ENCODE measurements at regions not wholly inside any gene's neighbourhood (a gene's known extent, or its start where the extent isn't known, plus 50 kb on each side); places are given as distances from the start of the nearest gene placed in this dataset.
A peak's percentile ranks its signal among the peaks of the same experiment; 100 is the strongest.

GRCh38 chr12:93094988-93095737 lies 166.1 kb upstream of the EEA1 start:
- ChIA-PET POLR2A (interaction anchor here (0.7 kb wide), 2 partner anchors 27 to 101 kb away, joined by 3 read pairs; no protein-coding TSS in a partner anchor), CTCF (interaction anchor here (0.6 to 2.9 kb wide), 3 partner anchors 10 to 108 kb away, joined by 3 to 10 read pairs (median 3); no protein-coding TSS in a partner anchor)
- Histone ChIP-seq H3K9me3 (ENCODE audit: control insufficient read depth, insufficient read depth, low read depth, low read length) (no peaks in the 10 kb centered on the region), H3K36me3 (ENCODE audit: control insufficient read depth in 2 of 2, insufficient read depth in 1 of 2, low read length in 2 of 2) (no peaks in the 10 kb centered on the region), H3K4me1 (ENCODE audit: control insufficient read depth, insufficient read depth, low read length) (no peaks in the 10 kb centered on the region), H3K4me3 (ENCODE audit: low read depth, low read length) (no peak overlapping the region), H3K27ac (ENCODE audit: extremely low read depth, low read depth, low read length) (no peak overlapping the region)
- TF ChIP-seq ZFHX2 (tag by site-specific recombination; conservative IDR thresholded peaks at IDR 0.05) (peak; percentile 80), TCF7L2 (IDR thresholded peaks at IDR 0.05; ENCODE audit: borderline replicate concordance, low read depth, low read length) (peak; percentile 49; the same call in 1 of the 2 replicates), ZSCAN4 (tag by site-specific recombination; IDR thresholded peaks at IDR 0.05) (peak; percentile 84), ZNF335 (tag by site-specific recombination; conservative IDR thresholded peaks at IDR 0.05) (0 out of 2 replicates have a peak, but pooled peaks have one; percentile 13), ATF2 (tag by site-specific recombination; IDR thresholded peaks at IDR 0.05; ENCODE audit: low read depth) (peak; percentile 22; the same call in 1 of the 2 replicates), ZNF629 (tag by site-specific recombination; IDR thresholded peaks at IDR 0.05) (no peak), ZNF623 (tag by site-specific recombination; IDR thresholded peaks at IDR 0.05) (no peak), EGR2 (tag by site-specific recombination; IDR thresholded peaks at IDR 0.05; ENCODE audit: low read depth) (peak; percentile 85)

GRCh38 chr12:93097417-93097816 lies 168.3 kb upstream of the EEA1 start:
- TF ChIP-seq ZNF585B (tag by site-specific recombination; IDR thresholded peaks at IDR 0.05) (no peak), ZSCAN16 (tag by site-specific recombination; IDR thresholded peaks at IDR 0.05) (no peak), KLF10 (tag by site-specific recombination; IDR thresholded peaks at IDR 0.05) (no peak), KLF7 (tag by site-specific recombination; IDR thresholded peaks at IDR 0.05; ENCODE audit: borderline replicate concordance) (no peak), GLIS1 (tag by site-specific recombination; IDR thresholded peaks at IDR 0.05) (no peak), SP2 (tag by site-specific recombination; IDR thresholded peaks at IDR 0.05) (no peak)
- POLR2A ChIA-PET: no interaction called here
- CTCF ChIA-PET: interaction anchor here (0.6 to 3.7 kb wide), 22 partner anchors 9 to 332 kb away, joined by 3 to 16 read pairs (median 4); no protein-coding TSS in a partner anchor
- Histone ChIP-seq H3K9me3 (ENCODE audit: control insufficient read depth, insufficient read depth, low read depth, low read length) (no peaks in the 10 kb centered on the region), H3K4me1 (ENCODE audit: control insufficient read depth, insufficient read depth, low read length) (no peaks in the 10 kb centered on the region), H3K4me3 (ENCODE audit: low read depth, low read length) (no peak overlapping the region), H3K36me3 (ENCODE audit: control insufficient read depth in 2 of 2, insufficient read depth in 1 of 2, low read length in 2 of 2) (no peaks in the 10 kb centered on the region), H3K27ac (ENCODE audit: extremely low read depth, low read depth, low read length) (no peak overlapping the region)

- Histone ChIP-seq H3K36me3 (ENCODE audit: control insufficient read depth in 2 of 2, insufficient read depth in 1 of 2, low read length in 2 of 2) (no peaks in the 10 kb centered on the region), H3K27ac (ENCODE audit: extremely low read depth, low read depth, low read length) (no peak overlapping the region), H3K4me3 (ENCODE audit: low read depth, low read length) (no peak overlapping the region), H3K9me3 (ENCODE audit: control insufficient read depth, insufficient read depth, low read depth, low read length) (no peaks in the 10 kb centered on the region), H3K4me1 (ENCODE audit: control insufficient read depth, insufficient read depth, low read length) (no peaks in the 10 kb centered on the region)
- CTCF ChIA-PET: interaction anchor here (0.6 to 3.7 kb wide), 28 partner anchors 9 to 331 kb away, joined by 3 to 16 read pairs (median 4); no protein-coding TSS in a partner anchor
- POLR2A ChIA-PET: no interaction called here
- peak; percentile 17; the same call in 1 of the 2 replicates for TF ChIP-seq ZXDB (tag by site-specific recombination; IDR thresholded peaks at IDR 0.05)
- TF ChIP-seq ZNF2 (tag by site-specific recombination; IDR thresholded peaks at IDR 0.05): no peak
- peak; percentile 31; the same call in 1 of the 2 replicates for TF ChIP-seq CTCF (tag by site-specific recombination; IDR thresholded peaks at IDR 0.05)
- no peak for TF ChIP-seq ZNF10 (tag by site-specific recombination; IDR thresholded peaks at IDR 0.05)
- 0 out of 2 replicates have a peak, but pooled peaks have one; percentile 26 for TF ChIP-seq ZNF580 (tag by site-specific recombination; IDR thresholded peaks at IDR 0.05)
- TF ChIP-seq ZNF654 (tag by site-specific recombination; IDR thresholded peaks at IDR 0.05; ENCODE audit: low read depth): peak; percentile 35
- TF ChIP-seq PRDM4 (tag by site-specific recombination; IDR thresholded peaks at IDR 0.05): no peak
- peak; percentile 54; the same call in 1 of the 2 replicates for TF ChIP-seq PRDM1 (tag by site-specific recombination; IDR thresholded peaks at IDR 0.05)
- TF ChIP-seq HOXA7 (CRISPR knock-in tag; IDR thresholded peaks at IDR 0.05; ENCODE audit: borderline replicate concordance): no peak
- peak; percentile 29; the same call in 1 of the 2 replicates for TF ChIP-seq ZBTB8A (tag by site-specific recombination; IDR thresholded peaks at IDR 0.05)
Measured at GRCh38 chr12:93098077-93098476, 169.0 kb upstream of the EEA1 start.

Data from HEK293 (cell line).